IMR-90 (cell line): ENCODE measurements at regions not wholly inside any gene's neighbourhood (a gene's known extent, or its start where the extent isn't known, plus 50 kb on each side); places are given as distances from the start of the nearest gene placed in this dataset.

Experiments used
- ATAC-seq: fragments of 200-7000 bp; cut with Tn5 transposase; 2 replicates; pipeline ENCODE4 v1.9.1; 2020; ENCODE audit warnings: low read depth, mild to moderate bottlenecking, moderate library complexity
- BruUV-seq: library from RNA; stranded (reverse); fragments of 400-500 nt; replicated peaks from 2 replicates; lab custom pipeline; 2021; lab: Mats Ljungman, UMichigan
- CTCF ChIA-PET: fragments of 300-600 bp; formaldehyde crosslinking; extraction: SDS; loops from one replicate; lab custom pipeline; 2021; ENCODE audit warnings: antibody characterized with exemption; lab: Yijun Ruan, JAX
- POLR2A ChIA-PET: fragments of 300-600 bp; sonication (Branson Sonifier 250); formaldehyde crosslinking; loops from one replicate; lab custom pipeline; 2022; ENCODE audit warnings: antibody characterized with exemption; ENCODE audit not compliant: unreplicated experiment; lab: Charles Lee
- DNase-seq: peaks from one replicate; pipeline ENCODE4 v3.0.0; 2013
- H2AFZ ChIP-seq: replicated peaks from 2 replicates; pipeline ENCODE3; 2013; ENCODE audit warnings: low read length, mild to moderate bottlenecking; ENCODE audit not compliant: poor library complexity
- H2AK5ac ChIP-seq: 2 replicates; pipeline ENCODE4 v1.6.1; 2013; ENCODE audit warnings: low read depth, low read length, inconsistent platforms
- H2AK9ac ChIP-seq: replicated peaks from 2 replicates; pipeline ENCODE3; 2013; ENCODE audit warnings: mild to moderate bottlenecking, low read depth, low read length, moderate library complexity; ENCODE audit not compliant: poor library complexity
- H2BK120ac ChIP-seq: 2 replicates; pipeline ENCODE4 v1.6.1; 2013; ENCODE audit warnings: low read depth, low read length, inconsistent platforms
- H2BK15ac ChIP-seq: 3 replicates; pipeline ENCODE4 v1.6.1; 2013; ENCODE audit warnings: low read depth, low read length, inconsistent platforms
- H2BK20ac ChIP-seq: 2 replicates; pipeline ENCODE4 v1.6.1; 2013; ENCODE audit warnings: low read depth, mild to moderate bottlenecking, inconsistent platforms, low read length, moderate library complexity
- H2BK5ac ChIP-seq: 2 replicates; pipeline ENCODE4 v1.6.1; 2013; ENCODE audit warnings: mild to moderate bottlenecking, low read depth, low read length, inconsistent platforms; ENCODE audit not compliant: poor library complexity, severe bottlenecking
- H3K14ac ChIP-seq: replicated peaks from 2 replicates; pipeline ENCODE4 v1.6.1; 2013; ENCODE audit warnings: low read depth, low read length, inconsistent platforms
- H3K18ac ChIP-seq: 2 replicates; pipeline ENCODE4 v1.6.1; 2013; ENCODE audit warnings: low read depth, low read length, control low read depth
- H3K23ac ChIP-seq: 2 replicates; pipeline ENCODE4 v1.6.1; 2013; ENCODE audit warnings: low read depth, low read length, inconsistent platforms
- H3K27ac ChIP-seq: 2 replicates; pipeline ENCODE4 v1.5.1; 2013; ENCODE audit warnings: mild to moderate bottlenecking, control low read depth, low read length; ENCODE audit not compliant: insufficient read depth
- H3K27me3 ChIP-seq: 2 replicates; pipeline ENCODE4 v1.6.1; 2013; ENCODE audit warnings: low read length; ENCODE audit not compliant: control insufficient read depth, insufficient read depth
- H3K36me3 ChIP-seq: 2 replicates; pipeline ENCODE4 v1.6.1; 2013; ENCODE audit warnings: low read length, mixed read lengths; ENCODE audit not compliant: control insufficient read depth, insufficient read depth
- H3K4ac ChIP-seq: 2 replicates; pipeline ENCODE4 v1.6.1; 2013; ENCODE audit warnings: low read depth, low read length, inconsistent platforms
- H3K4me1 ChIP-seq: 2 replicates; pipeline ENCODE4 v1.6.1; 2013; ENCODE audit warnings: low read length, mixed read lengths; ENCODE audit not compliant: control insufficient read depth, insufficient read depth
- H3K4me2 ChIP-seq: 2 replicates; pipeline ENCODE4 v1.6.1; 2013; ENCODE audit warnings: low read depth, mild to moderate bottlenecking, control low read depth, low read length, moderate library complexity
- H3K4me3 ChIP-seq: 2 replicates; pipeline ENCODE4 v1.5.1; 2013; ENCODE audit warnings: low read depth, mild to moderate bottlenecking, control low read depth, low read length, moderate library complexity; ENCODE audit not compliant: insufficient read depth
- H3K56ac ChIP-seq: 2 replicates; pipeline ENCODE4 v1.6.1; 2013; ENCODE audit warnings: low read length, inconsistent platforms; ENCODE audit not compliant: insufficient read depth; ENCODE audit errors: extremely low read depth
- H3K79me1 ChIP-seq, 2 experiments: 2 replicates each; pipeline ENCODE4 v1.6.1; 2013; ENCODE audit warnings: low read length in 2 of 2, inconsistent platforms in 1 of 2, low read depth in 1 of 2
- H3K9ac ChIP-seq: 2 replicates; pipeline ENCODE4 v1.6.1; 2013; ENCODE audit warnings: low read depth, low read length, control low read depth
- H3K9me1 ChIP-seq: 2 replicates; pipeline ENCODE4 v1.6.1; 2013; ENCODE audit warnings: low read length, inconsistent platforms; ENCODE audit not compliant: insufficient read depth
- H3K9me3 ChIP-seq: 2 replicates; pipeline ENCODE4 v1.6.1; 2013; ENCODE audit warnings: low read length; ENCODE audit not compliant: control insufficient read depth, insufficient read depth
- H4K20me1 ChIP-seq: 2 replicates; pipeline ENCODE4 v1.6.1; 2013; ENCODE audit warnings: low read length, inconsistent platforms; ENCODE audit not compliant: insufficient read depth
- H4K5ac ChIP-seq: 2 replicates; pipeline ENCODE4 v1.6.1; 2013; ENCODE audit warnings: mild to moderate bottlenecking, low read depth, low read length, control low read depth
- H4K8ac ChIP-seq, 2 experiments: 2 replicates each; pipeline ENCODE4 v1.6.1; 2013; ENCODE audit warnings: low read depth in 2 of 2, low read length in 2 of 2, control low read depth in 1 of 2, inconsistent platforms in 1 of 2
- H4K91ac ChIP-seq: 2 replicates; pipeline ENCODE4 v1.6.1; 2013; ENCODE audit warnings: low read depth, low read length, inconsistent platforms; ENCODE audit not compliant: insufficient read depth
- BHLHE40 ChIP-seq: fragments of 150-350 bp; IDR thresholded peaks from 2 replicates; pipeline ENCODE4 v1.6.1; 2016; ENCODE audit warnings: mild to moderate bottlenecking, low read depth, low read length
- CEBPB ChIP-seq: IDR thresholded peaks from 2 replicates; pipeline ENCODE4 v1.6.1; 2012; ENCODE audit warnings: low read depth, low read length, improper control_type of control experiment
- CHD1 ChIP-seq: IDR thresholded peaks from 2 replicates; pipeline ENCODE4 v1.6.1; 2012; ENCODE audit warnings: low read depth, low read length, improper control_type of control experiment
- FOS ChIP-seq: fragments of 150-350 bp; IDR thresholded peaks from 2 replicates; pipeline ENCODE4 v1.6.1; 2016; ENCODE audit warnings: low read depth, low read length
- NFE2L2 ChIP-seq: fragments of 150-350 bp; IDR thresholded peaks from 2 replicates; pipeline ENCODE4 v1.6.1; 2016; ENCODE audit warnings: low read depth, mild to moderate bottlenecking, low read length
- RAD21 ChIP-seq: IDR thresholded peaks from 2 replicates; pipeline ENCODE4 v1.6.1; 2012; ENCODE audit warnings: low read length, improper control_type of control experiment
- RFX5 ChIP-seq: IDR thresholded peaks from 2 replicates; pipeline ENCODE4 v1.8.0; 2012; ENCODE audit warnings: low read depth, mild to moderate bottlenecking, low read length, moderate library complexity
- WGBS, 2 experiments: methylation state at CpG; one replicate each; pipeline versions ENCODE4 v1.1.5 to v1.1.7; 2013; ENCODE audit warnings: missing lambda C conversion rate in 2 of 2; ENCODE audit not compliant: insufficient read length in 1 of 2; ENCODE audit errors: extremely low coverage in 2 of 2; 5-methylcytosine and 5-hydroxymethylcytosine counted together
- dilution Hi-C: fragments of 300-500 bp; cut with HindIII; formaldehyde crosslinking; loops from one replicate; pipeline ENCODE4 v1.14.3; 2018; ENCODE audit warnings: low sequenced_read_pairs; ENCODE audit not compliant: unreplicated experiment
- in situ Hi-C: fragments of 300-500 bp; cut with MboI; formaldehyde crosslinking; loops from 3 replicates; pipeline ENCODE4 v1.14.3; 2019; ENCODE audit warnings: low sequenced_read_pairs, inconsistent platforms, mixed read lengths
- intact Hi-C: fragments of 100-400 bp; cut with micrococcal nuclease; formaldehyde crosslinking; loops from 2 replicates; pipeline ENCODE4 v1.10.0; 2022

DNA sequence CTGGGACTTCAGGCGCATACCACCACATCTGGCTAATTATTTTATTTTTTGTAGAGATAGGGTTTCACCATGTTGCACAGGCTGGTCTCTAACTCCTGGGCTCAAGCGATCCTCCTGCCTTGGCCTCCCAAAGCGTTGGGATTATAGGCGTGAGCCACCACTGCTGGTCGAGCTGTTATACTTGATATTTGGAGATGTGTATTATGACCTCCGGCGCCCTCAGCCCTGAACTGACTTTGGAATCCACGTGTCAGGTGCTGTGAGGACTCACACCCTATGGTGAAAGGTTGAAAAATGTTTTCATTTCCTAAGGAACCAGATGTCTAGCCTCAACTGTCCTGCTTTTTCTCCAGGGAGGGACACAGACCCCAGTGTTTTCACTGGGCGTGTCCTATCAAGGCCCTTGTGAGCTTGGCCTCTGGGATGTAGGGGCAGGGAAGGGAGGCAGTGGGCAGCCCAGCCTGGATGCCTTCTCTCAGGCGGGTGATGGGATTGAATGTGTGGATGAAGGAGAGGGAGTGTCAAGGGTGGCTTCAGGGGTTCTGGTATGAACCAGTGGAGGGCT lies 56.4 kb upstream of the HAAO start:
- Histone ChIP-seq H3K27ac (no peak overlapping the region), H3K9me1 (peaks cover 13% of the 10 kb centered on the region), H4K91ac (no peak overlapping the region; the same call in none of the 2 replicates), H2AK9ac (no peak overlapping the region), H2AFZ (no peak overlapping the region), H3K56ac (no peak overlapping the region), H2BK5ac (no peak overlapping the region), H3K9me3 (no peaks in the 10 kb centered on the region), H3K4me3 (no peak overlapping the region), H3K4ac (no peak overlapping the region), H2AK5ac (peak overlapping the region; percentile 20; the same call in 1 of the 2 replicates), H4K20me1 (peaks cover 3% of the 10 kb centered on the region; the same call in 1 of the 2 replicates), H3K14ac (no peak overlapping the region), H3K18ac (no peak overlapping the region), H3K36me3 (no peaks in the 10 kb centered on the region), H2BK15ac (no peak overlapping the region), H2BK20ac (no peak overlapping the region), H4K8ac (no peak overlapping the region), H3K27me3 (peaks cover 6% of the 10 kb centered on the region; the same call in 1 of the 2 replicates), H3K4me1 (peaks cover 18% of the 10 kb centered on the region), H3K4me2 (no peak overlapping the region), H3K79me1 (no peaks in the 10 kb centered on the region), H3K9ac (no peak overlapping the region), H3K23ac (no peak overlapping the region), H2BK120ac (no peak overlapping the region), H4K5ac (no peak overlapping the region)
- intact Hi-C loops, result no loop called here
- POLR2A ChIA-PET, result no interaction called here
- no peak for TF ChIP-seq FOS
- TF ChIP-seq CEBPB, result no peak
- TF ChIP-seq BHLHE40, result no peak
- TF ChIP-seq RAD21, result no peak
- TF ChIP-seq NFE2L2, result no peak
- no peak for TF ChIP-seq RFX5
- TF ChIP-seq CHD1, result no peak
- dilution Hi-C loops, result no loop called here
- no TSS peak for BruUV-seq
- in situ Hi-C loops, result loop anchor here (25.0 kb wide), 1 partner anchor 713 kb away; no protein-coding TSS in a partner anchor
- no peak for DNase-seq
- no peak for ATAC-seq
- 94% methylated on average over 6 of the region's 10 CpGs; no CpG with 5 or more reads in 1 of the 2 experiments for WGBS, 2 experiments
- CTCF ChIA-PET, result no interaction called here
